GM04503 (cell line): ENCODE measurements at regions not wholly inside any gene's neighbourhood (a gene's known extent, or its start where the extent isn't known, plus 50 kb on each side); places are given as distances from the start of the nearest gene placed in this dataset.
"Not testable (repeated sequence)": the region's sequence is repeated elsewhere in the genome, so short reads cannot be mapped to it uniquely, and the experiment has no call there.

Source experiments
- DNase-seq: peaks from one replicate; pipeline ENCODE4 v3.0.0-alpha.2; 2012; ENCODE audit warnings: low read depth

DNA sequence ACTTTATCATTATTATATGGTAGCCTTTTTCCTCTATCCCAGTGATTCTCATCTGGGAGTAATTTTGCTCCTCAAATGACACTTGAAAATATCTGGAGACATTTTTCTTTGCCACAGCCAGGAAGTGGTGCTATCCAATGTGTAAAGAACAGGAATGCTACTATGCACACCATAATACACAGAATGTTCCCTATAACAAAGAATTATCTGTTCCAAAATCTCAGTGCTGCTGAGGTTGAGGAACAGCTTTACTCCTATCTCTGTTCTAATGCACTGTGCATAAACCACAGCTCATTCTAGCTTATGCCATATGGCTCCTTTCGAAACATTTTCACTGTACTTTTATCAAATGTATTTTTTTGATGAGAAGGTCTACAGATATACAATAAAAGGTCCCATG, 1231.2 kb upstream of the CELF4 start:
- DNase-seq: no peak

DNA sequence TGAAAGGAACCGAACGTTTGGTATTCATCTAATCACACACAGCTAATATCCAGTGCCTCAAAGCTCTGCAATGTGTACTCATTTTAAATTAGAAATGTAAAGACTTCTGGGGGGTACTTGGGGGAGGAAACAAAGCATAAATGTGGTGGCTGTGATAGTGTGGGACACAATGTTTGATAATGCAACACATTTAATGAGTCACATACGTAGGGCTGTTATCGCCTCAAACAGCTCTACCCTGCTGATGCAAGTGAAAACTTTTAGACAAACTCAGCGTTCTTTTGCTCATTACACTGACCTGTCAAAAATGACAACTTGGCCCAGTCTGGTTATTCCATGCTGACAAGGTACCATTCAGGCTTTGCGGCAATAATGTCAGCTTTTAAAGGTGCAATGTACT, 1227.1 kb upstream of the CELF4 start:
- DNase-seq: no peak

DNA sequence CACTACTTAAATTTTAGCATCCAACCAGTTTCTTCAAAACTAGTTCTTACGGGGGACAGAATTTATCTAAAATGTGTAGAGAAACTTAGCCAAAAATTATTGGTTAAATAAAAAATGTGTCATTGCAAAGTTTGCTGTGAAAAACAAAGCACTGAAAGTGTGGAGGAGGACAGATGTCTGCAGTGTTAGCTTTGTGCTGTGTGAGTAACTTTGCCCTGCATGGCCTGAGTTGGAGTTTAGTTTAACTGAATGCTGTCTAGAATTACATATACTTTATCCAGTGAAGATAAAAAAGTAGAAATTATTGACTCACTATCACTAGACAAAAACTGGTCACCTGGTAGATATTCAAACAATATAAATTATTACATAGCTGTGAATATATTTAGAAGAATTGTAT, 1225.2 kb upstream of the CELF4 start:
- DNase-seq: no peak

DNA sequence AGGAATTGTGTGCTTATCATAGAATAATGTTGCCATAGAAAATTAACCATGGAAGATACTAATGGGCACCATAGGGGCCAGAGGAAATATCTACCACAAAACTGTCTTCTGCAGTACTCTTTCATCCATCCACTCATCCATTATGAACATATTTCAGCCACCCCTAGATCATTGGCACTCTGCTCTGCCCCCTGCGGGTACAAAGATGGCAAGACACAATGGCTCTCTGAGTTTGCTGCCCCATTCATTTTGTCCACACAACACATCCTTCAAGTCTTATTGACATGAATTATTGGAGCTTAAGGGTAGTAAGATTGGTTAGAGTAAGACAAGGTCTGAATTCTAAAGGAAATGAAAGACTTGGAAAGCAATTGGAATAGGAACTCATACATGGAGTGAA, 1224.7 kb upstream of the CELF4 start:
- no peak for DNase-seq

DNA sequence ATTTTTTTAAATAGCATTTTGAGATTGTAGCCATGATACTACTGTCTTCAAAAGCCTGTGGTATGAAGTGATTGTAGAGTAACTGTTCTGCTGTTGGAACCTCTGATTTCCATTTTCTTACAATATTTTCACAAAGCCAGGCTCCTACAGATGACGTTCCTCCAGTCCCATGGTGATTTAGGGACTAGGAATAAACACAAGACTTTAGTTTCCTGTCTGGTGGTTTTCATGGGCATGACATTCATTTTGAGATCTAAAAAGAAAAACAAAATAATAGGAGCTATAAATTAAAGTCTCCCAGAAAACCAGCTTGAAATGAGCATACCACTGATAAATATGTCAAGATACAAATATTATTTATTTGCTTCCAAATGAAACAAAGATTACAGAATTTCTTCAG, 1223.5 kb upstream of the CELF4 start:
- no peak for DNase-seq

DNA sequence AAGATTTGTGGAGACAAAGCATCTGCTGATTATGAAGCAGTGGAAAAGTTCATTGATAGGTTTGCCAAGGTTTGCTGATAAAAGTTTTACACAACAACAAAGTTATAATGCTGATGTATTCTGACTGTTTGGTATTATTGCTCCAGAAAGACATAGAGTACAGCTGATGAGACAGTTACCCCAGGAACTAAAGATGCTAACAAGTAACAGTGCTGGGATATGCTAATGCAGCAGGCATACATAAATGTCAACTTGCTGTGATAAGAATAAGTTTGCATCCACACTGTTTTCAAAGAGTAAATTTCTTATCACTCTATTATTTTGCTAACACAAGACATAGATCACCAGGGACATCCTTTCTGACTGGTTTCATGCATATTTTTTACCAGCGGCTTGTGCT, 1221.3 kb upstream of the CELF4 start:
- no peak for DNase-seq

DNA sequence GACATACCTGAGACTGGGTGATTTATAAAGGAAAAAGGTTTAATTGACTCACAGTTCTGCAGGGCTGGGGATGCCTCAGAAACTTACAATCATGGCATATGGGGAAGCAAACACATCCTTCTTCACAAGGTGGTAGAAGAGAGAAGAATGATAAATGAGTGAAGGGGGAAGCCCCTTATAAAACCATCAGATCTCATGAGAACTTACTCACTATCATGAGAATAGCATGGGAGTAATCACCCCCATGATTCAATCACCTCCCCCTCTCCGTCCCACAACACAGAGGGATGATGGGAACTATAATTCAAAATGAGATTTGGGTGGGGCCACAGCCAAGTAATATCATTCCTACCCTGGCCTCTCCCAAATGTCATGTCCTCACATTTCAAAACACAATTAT, 1206.0 kb upstream of the CELF4 start:
- DNase-seq: not testable (repeated sequence)

DNA sequence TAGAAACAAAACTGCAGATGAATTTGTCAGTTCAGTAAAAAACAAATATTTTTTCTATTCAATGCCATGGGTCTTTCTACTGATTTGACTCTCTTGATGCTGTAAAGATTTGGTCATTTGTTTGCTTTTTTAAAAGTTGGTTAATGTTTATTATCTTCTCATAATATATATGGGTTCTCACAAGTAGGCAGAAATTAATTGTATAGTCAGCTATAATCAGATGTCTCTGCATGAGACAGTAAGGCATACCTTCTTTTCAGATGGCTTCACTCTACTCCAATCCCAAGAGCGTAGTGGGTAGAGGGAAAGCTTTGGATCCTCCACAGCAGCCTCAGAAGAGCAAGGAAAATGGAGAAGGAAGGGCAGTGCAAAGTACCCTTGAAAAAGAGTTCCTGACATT, 1202.9 kb upstream of the CELF4 start:
- no peak for DNase-seq

DNA sequence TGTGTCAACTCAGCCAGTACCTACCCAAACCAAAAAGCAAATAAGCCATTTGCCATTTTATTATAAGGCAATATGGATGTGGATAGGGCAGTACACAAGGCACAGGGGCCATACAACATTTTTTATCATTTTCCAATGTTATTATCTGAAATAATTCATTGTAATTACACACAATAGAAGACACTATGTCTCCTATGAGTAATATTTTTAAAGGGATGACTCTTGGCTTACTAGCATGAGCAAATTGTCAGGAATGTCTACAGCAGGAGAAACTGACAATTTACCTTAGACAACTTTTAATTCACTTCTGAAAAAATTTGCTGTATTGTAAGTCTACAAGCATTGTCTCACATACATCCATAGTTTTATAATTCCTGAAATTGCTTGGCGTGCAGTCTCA, 1193.9 kb upstream of the CELF4 start:
- no peak for DNase-seq

DNA sequence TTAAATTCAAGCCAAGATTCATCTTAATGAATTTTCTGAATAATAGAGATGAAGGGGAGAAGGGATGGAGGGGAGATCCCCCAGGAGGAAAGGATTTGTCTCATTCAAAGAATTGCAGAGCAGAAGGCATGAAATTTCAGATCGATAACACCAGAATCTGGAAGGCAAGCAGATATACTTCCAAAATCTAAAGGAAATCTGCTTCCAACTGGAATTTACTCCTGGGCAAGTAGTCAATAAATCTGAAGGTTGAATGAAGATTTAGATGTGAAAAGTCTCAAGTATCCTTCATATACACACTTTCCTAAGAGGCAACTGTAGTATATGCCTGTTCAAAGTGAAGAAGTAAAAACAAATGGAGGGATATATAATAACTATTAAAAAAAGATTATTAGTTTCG, 1190.8 kb upstream of the CELF4 start:
- DNase-seq: no peak

DNA sequence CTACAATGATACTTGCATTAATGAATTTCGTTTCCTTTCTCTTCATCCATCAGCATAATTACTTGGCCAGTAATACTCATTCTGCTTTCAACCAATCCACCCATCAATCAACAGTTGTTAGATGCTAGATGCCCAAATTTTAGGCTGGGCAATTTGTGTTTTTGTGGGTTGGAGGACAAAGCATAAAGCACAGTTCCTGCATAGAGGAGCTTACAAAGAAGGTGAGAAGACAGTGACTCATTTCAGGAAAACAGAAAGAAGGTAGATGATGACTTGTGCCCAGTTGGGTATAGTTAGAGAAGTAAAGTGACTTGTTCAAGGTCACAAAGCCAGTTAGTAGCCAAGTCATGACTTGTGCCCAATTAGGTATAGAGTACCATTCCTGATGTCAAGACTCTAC, 1186.8 kb upstream of the CELF4 start:
- DNase-seq: no peak

DNA sequence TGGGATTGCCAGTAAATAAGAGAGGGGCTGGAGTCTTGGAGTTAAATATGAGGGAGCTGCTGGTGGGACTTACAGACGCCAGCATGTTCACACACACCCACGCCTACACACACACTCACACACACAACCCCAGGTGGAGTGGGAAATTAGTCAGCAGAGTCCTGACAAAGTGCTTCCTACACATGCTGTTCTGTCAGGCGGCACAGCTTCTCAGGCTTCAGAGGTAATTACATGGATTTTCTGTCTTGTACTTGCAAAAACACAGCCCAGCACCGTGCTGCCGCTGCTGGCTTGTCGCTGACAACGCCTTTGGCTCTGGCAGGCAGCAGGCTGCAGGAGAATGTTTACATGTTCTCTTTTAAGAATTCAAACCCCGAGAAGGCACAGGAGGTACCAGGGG, 1186.3 kb upstream of the CELF4 start:
- DNase-seq: no peak

DNA sequence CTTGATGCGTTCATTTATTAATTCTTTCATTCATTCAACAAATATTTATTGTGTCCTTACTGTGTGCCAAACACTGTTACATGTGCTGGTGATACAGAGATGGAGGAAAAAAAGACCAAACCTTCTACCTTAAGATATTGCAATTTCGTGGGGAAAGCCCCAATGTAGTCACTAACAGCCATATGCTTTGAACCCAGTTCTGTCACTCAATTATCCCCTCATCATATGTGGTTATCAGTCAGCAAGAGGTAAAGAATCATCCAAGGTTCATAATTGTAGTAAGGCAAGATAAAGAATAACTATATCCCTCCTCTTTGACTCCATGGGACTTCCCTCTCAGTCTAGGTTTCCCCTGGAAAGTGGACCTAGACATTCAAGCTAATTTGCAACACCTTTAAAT, 1185.6 kb upstream of the CELF4 start:
- no peak for DNase-seq

DNA sequence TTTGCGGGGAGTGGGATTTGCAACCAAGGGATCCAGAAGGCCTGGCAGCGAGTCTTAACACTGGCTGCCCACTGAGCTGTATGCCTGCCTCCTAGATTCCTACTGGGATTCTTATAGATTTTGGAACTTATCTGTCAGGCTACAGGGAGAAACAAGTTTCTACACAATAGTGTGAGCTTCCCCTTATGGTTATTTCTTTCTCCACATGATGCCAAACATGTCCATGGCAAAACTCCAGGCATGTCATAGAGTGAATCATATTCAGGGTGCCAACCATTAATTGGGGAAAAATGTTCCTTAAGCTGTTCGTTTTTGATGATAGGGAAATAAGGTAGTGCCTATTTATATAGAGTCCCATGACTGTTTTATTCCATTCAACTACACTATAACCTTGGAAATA, 1185.2 kb upstream of the CELF4 start:
- no peak for DNase-seq

DNA sequence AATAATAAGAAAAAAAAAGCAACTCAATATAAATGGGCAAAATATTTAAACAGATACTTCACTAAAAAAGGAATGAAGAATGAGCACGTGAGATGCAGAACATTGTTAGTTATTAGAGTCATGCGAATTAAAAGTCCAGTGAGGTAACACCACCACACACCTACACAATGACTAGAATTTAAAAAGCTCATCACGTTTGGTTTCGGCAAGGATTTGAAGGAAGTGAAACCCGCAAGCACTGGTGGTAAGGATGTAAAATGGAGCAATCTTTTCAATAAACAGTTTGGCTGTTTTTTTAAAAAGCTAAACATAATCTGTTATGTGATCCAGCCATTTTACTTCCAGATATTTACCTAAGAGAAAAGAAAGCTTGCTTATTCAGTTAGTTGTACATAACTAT, 1181.6 kb upstream of the CELF4 start:
- no peak for DNase-seq

DNA sequence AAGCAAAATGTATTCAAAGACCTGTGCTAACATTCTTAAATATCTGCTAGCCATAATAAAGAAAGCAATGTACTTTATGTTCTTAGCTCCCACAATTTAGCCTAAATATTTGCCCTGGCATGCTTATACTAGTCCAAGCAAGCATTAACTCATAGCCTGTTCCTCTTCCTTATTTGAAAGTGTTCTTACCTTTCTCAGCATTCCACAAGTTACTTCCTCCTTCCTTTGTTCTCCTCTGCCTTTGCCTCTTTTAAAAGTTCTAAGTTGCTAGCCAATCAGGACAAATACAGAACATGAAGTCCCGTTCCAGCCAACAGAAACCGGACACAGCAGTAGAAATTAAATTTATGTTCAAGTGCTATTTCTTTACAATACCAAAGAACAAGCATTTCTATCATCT, 1154.6 kb upstream of the CELF4 start:
- not testable (repeated sequence) for DNase-seq

DNA sequence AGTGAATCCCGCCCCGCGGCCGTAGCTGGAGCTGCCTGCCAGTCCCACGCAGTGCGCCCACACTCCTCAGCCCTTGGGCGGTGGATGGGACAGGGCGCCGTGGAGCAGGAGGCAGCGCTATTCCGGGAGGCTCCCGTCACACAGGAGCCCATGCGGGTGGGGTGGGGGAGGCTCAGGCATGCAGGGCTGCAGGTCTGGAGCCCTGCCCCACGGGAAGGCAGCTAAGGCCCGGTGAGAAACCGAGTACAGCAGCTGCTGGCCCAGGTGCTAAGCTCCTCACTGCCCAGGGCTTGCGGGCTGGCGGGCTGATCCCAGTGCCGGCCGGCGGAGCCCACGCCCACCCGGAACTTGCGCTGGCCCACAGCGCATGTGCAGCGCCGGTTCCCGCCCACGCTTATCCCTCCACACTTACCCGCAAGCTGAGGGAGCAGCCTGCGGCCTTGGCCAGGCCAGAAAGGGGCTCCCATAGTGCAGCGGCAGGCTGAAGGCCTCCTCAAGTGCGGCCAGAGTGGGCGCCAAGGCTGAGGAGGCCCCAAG, 1152.8 kb upstream of the CELF4 start:
- no peak for DNase-seq

DNA sequence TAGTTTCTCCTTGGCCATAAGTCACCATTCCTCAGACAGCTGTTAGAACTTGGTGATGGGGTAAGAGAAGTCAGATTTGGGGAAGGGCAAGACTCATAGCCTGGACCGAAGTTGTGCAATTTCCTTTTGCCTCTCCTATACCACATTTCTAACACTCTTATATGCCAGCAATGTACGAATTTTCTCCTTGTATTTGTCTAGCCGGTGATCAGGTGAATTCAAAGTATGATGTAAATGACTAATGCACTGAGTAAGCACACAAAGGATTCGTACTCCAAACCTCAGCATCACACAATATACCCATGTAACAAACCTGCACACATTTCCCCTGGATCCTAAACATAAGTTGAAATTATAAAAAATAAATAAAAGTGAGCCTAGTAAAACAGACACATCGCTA, 1143.5 kb upstream of the CELF4 start:
- no peak for DNase-seq

DNA sequence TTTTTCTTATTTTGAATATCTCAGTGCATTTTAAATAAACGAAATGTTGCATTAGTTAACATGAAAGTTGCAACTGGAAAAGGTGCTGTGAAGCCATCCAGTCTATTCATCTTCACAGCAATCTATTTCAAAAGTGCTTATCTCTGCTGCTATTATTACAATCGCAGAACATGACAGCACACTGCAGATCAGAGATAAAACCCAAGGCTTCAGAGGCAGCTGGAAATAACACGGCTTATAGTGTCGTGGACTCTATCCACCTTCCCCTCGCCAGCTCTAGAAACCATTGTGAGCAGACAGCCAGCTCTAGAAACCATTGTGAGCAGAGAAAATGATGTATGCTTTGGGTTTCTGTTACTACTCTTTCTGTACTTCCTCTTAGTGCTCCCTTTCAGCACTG, 1140.8 kb upstream of the CELF4 start:
- DNase-seq: no peak

DNA sequence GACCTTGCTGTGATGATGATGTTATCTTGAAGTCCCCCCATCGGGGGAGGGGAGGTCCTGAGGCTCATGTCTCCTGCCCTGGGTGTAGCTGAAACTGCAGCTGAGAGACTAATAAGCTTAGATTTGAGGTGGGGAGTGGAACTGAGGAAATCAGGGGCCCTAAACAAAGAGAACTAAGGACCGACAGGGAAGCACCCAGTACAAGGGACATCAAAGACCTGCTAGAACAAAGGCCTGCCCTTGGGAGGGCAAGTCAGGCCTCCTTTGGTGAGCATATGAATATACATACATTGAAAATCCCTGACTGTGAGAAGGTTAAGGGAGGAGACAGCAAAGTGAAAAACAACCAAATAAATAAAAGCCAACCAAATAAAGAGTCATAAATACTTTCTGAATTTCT, 1132.5 kb upstream of the CELF4 start:
- DNase-seq: no peak

DNA sequence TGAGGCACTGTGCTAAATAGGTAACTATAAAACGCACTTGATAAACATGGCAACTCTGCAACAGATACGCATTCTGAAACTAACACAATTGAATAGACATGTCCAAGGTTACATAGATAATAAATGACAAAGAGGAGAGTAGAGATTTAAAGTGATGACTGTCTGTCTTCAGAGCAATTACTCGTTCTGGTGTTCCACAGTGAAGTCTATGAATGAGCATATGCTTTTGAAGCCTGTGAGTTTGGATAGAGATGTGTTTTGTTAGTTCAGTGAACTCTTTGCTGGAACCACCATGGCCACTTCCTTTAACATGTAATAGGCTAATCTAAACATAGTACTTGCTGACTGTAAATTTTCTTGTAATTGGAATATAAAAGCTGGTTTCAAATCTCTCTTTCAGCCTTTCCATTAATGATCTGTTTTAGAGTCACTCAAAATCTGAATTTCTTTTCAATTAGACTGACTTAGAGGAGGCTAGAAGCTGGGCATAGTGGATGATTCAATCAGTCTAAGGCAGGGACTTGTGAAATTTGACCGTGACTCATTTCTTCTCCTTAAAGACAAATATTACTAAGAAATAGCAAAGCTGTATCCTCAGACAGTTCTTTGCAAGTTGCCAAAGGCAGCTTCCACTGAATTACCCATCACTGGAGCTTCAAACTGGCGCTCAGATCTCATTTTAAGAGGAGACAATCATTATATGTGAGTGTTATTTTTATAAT, 1130.1 kb upstream of the CELF4 start:
- DNase-seq: no peak

DNA sequence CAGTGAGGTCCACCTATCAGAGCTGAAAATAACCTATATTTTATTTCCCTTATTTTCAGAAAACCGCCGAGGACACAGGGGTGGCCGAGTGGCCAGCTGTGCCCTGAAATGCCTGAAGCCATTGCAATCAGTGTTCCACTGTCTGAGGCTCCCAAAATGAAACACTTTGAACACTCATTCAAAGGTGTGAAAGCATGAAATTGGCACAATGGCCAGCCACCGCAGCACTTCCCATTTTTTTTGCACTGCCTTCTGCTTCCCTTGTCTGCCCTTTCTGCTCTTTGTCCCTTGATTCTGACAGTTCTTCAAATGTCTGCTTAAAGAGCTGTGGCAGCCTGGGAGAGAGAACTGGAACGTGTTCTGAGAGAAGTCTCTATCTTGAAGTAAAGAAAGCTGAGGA, 1127.5 kb upstream of the CELF4 start:
- no peak for DNase-seq

DNA sequence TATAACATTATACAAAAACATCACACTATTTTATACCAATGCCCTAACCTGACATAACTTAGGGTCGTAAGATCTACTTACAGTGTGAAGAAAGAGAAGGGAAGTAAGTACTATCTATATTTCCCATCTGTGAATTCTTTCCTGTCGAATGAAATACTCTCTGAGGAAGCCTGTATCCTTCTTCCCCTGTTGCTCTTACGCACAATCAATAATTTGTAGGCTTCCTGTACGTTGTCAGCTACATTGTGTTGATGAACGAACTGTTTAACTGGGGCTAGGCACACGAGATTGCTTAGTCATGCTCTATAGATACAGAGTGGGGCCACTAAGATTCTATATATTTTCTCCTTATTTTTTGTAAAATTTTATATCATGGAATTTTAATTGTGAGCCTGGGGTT, 1125.0 kb upstream of the CELF4 start:
- DNase-seq: no peak

DNA sequence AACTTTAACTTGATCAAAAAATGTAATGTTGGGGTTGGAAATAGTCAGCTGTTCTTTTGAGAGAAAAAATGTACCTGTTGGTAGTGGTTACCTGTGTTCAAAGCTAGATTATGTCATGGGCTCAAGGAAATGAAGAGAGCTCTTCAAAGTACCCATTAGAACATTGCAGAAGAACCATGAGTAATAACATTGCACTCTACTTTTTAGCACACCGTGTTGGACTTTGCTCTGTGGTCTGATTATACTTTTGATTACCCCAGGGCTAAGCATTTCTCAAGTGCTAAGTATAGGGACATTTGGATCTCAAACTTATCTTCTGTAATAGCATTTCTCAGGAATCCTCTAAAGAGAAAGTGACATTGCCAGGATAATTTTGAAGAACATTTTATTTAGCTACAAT, 1122.8 kb upstream of the CELF4 start:
- DNase-seq: no peak

DNA sequence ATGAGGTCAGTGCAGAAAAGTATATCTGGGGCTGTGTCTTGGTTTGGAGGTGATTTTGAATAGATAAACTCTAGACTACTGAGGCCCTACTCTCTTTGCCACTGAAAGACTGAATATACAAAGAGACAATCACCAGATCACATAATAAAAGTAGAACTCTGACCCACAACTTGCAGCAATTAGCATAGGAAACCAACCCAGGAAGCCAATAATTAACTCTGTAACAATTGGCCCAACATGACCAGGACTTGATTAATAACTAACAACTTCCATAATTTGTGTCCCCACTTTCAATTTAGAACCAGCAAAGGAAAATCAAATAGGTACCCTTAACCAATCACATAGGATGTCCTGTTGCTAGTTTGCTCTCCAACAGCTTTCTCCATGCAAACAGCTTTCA, 1104.9 kb upstream of the CELF4 start:
- DNase-seq: no peak
